HEK293 (cell line): ENCODE measurements at regions not wholly inside any gene's neighbourhood (a gene's known extent, or its start where the extent isn't known, plus 50 kb on each side); places are given as distances from the start of the nearest gene placed in this dataset.

Experiments
- CTCF ChIA-PET: fragments of 350-600 bp; formaldehyde crosslinking; extraction: SDS; loops from one replicate; lab custom pipeline; 2021; ENCODE audit warnings: antibody characterized with exemption; lab: Yijun Ruan, JAX
- POLR2A ChIA-PET: fragments of 300-600 bp; formaldehyde crosslinking; extraction: SDS; loops from one replicate; lab custom pipeline; 2020; ENCODE audit warnings: antibody characterized with exemption, inconsistent platforms; lab: Yijun Ruan, JAX
- H3K27ac ChIP-seq: fragments of 200-500 bp; sonication (Bioruptor generic); 2 replicates; pipeline ENCODE4 v1.5.1; 2014; ENCODE audit warnings: low read depth, low read length, control low read depth, inconsistent platforms; ENCODE audit errors: extremely low read depth
- H3K36me3 ChIP-seq, 2 experiments: fragments of 200-500 bp in 1 of 2; sonication (Bioruptor generic) in 1 of 2; 1 replicate in 1 of 2; 2 replicates in 1 of 2; pipeline ENCODE4 v1.5.1; 2014 to 2017; ENCODE audit warnings: inconsistent platforms in 2 of 2, low read length in 2 of 2; ENCODE audit not compliant: control insufficient read depth in 2 of 2, insufficient read depth in 1 of 2
- H3K4me1 ChIP-seq: fragments of 200-500 bp; sonication (Bioruptor generic); 2 replicates; pipeline ENCODE4 v1.5.1; 2014; ENCODE audit warnings: mild to moderate bottlenecking, low read length, inconsistent platforms; ENCODE audit not compliant: control insufficient read depth, insufficient read depth
- H3K4me3 ChIP-seq: 2 replicates; pipeline ENCODE4 v1.5.1; 2011; ENCODE audit warnings: low read depth, mild to moderate bottlenecking, control low read depth, low read length, moderate library complexity
- H3K9me3 ChIP-seq: fragments of 200-500 bp; sonication (Bioruptor generic); 2 replicates; pipeline ENCODE4 v1.5.1; 2014; ENCODE audit warnings: low read depth, low read length, inconsistent platforms; ENCODE audit not compliant: control insufficient read depth, insufficient read depth
- BCL11B ChIP-seq: fragments of 450-650 bp; formaldehyde crosslinking; IDR thresholded peaks from 2 replicates; pipeline ENCODE4 v1.5.1; 2016; ENCODE audit warnings: low read depth, missing biosample characterization, missing genetic modification characterization
- GFI1B ChIP-seq: fragments of 450-650 bp; formaldehyde crosslinking; IDR thresholded peaks from 2 replicates; pipeline ENCODE4 v1.5.1; 2016; ENCODE audit warnings: missing biosample characterization, missing genetic modification characterization
- HOXC10 ChIP-seq: sonication (generic); formaldehyde crosslinking; IDR thresholded peaks from 2 replicates; pipeline ENCODE4 v1.8.1; 2023; ENCODE audit warnings: mild to moderate bottlenecking, missing genetic modification reagents
- PBX3 ChIP-seq: sonication (generic); formaldehyde crosslinking; IDR thresholded peaks from 2 replicates; pipeline ENCODE4 v1.8.1; 2022; ENCODE audit warnings: mild to moderate bottlenecking, moderate library complexity, missing genetic modification reagents
- PRDM1 ChIP-seq: fragments of 450-650 bp; formaldehyde crosslinking; IDR thresholded peaks from 2 replicates; pipeline ENCODE4; 2016; ENCODE audit warnings: missing biosample characterization, missing genetic modification characterization
- REST ChIP-seq: fragments of 450-650 bp; formaldehyde crosslinking; IDR thresholded peaks from 2 replicates; pipeline ENCODE4 v1.5.1; 2016; ENCODE audit warnings: missing biosample characterization, missing genetic modification characterization
- YY1 ChIP-seq: fragments of 450-650 bp; formaldehyde crosslinking; IDR thresholded peaks from 2 replicates; pipeline ENCODE4 v1.5.1; 2018; ENCODE audit warnings: missing biosample characterization, missing genetic modification characterization
- ZBTB7A ChIP-seq: fragments of 450-650 bp; formaldehyde crosslinking; IDR thresholded peaks from 2 replicates; pipeline ENCODE4 v1.5.1; 2016; ENCODE audit warnings: low read depth, missing biosample characterization, missing genetic modification characterization
- ZBTB8A ChIP-seq: fragments of 450-650 bp; formaldehyde crosslinking; IDR thresholded peaks from 2 replicates; pipeline ENCODE4 v1.5.1; 2016; ENCODE audit warnings: missing biosample characterization, missing genetic modification characterization
- ZFP41 ChIP-seq: fragments of 450-650 bp; formaldehyde crosslinking; IDR thresholded peaks from 2 replicates; pipeline ENCODE4 v1.5.1; 2016; ENCODE audit warnings: missing biosample characterization, missing genetic modification characterization, borderline replicate concordance
- ZNF121 ChIP-seq: fragments of 450-650 bp; formaldehyde crosslinking; IDR thresholded peaks from 2 replicates; pipeline ENCODE4 v1.5.1; 2016; ENCODE audit warnings: missing biosample characterization, missing genetic modification characterization
- ZNF157 ChIP-seq: fragments of 450-650 bp; formaldehyde crosslinking; IDR thresholded peaks from 2 replicates; pipeline ENCODE4 v1.5.1; 2016; ENCODE audit warnings: missing biosample characterization, missing genetic modification characterization
- ZNF175 ChIP-seq: fragments of 450-650 bp; formaldehyde crosslinking; IDR thresholded peaks from 2 replicates; pipeline ENCODE4 v1.5.1; 2016; ENCODE audit warnings: missing biosample characterization, missing genetic modification characterization
- ZNF184 ChIP-seq: fragments of 450-650 bp; IDR thresholded peaks from 2 replicates; pipeline ENCODE4 v1.5.1; 2018; ENCODE audit warnings: missing biosample characterization, mild to moderate bottlenecking, missing genetic modification characterization
- ZNF19 ChIP-seq: fragments of 450-650 bp; formaldehyde crosslinking; IDR thresholded peaks from 2 replicates; pipeline ENCODE4; 2016; ENCODE audit warnings: missing biosample characterization, missing genetic modification characterization, low read depth
- ZNF202 ChIP-seq: fragments of 450-650 bp; formaldehyde crosslinking; IDR thresholded peaks from 2 replicates; pipeline ENCODE4 v1.5.1; 2016; ENCODE audit warnings: missing biosample characterization, missing genetic modification characterization, borderline replicate concordance
- ZNF23 ChIP-seq: fragments of 450-650 bp; formaldehyde crosslinking; IDR thresholded peaks from 2 replicates; pipeline ENCODE4 v1.5.1; 2016; ENCODE audit warnings: missing biosample characterization, missing genetic modification characterization, borderline replicate concordance
- ZNF239 ChIP-seq: fragments of 450-650 bp; formaldehyde crosslinking; IDR thresholded peaks from 2 replicates; pipeline ENCODE4 v1.5.1; 2016; ENCODE audit warnings: missing biosample characterization, missing genetic modification characterization
- ZNF311 ChIP-seq: fragments of 450-650 bp; formaldehyde crosslinking; IDR thresholded peaks from 2 replicates; pipeline ENCODE4 v1.5.1; 2017; ENCODE audit warnings: missing biosample characterization, missing genetic modification characterization, borderline replicate concordance
- ZNF37A ChIP-seq: fragments of 450-650 bp; IDR thresholded peaks from 2 replicates; pipeline ENCODE4 v1.5.1; 2018; ENCODE audit warnings: missing biosample characterization, missing genetic modification characterization
- ZNF404 ChIP-seq: fragments of 450-650 bp; formaldehyde crosslinking; IDR thresholded peaks from 2 replicates; pipeline ENCODE4 v1.5.1; 2017; ENCODE audit warnings: missing biosample characterization, missing genetic modification characterization
- ZNF501 ChIP-seq: fragments of 450-650 bp; formaldehyde crosslinking; IDR thresholded peaks from 2 replicates; pipeline ENCODE4 v1.5.1; 2016; ENCODE audit warnings: missing biosample characterization, missing genetic modification characterization
- ZNF610 ChIP-seq: fragments of 450-650 bp; formaldehyde crosslinking; IDR thresholded peaks from 2 replicates; pipeline ENCODE4 v1.5.1; 2016; ENCODE audit warnings: missing biosample characterization, missing genetic modification characterization, borderline replicate concordance
- ZNF830 ChIP-seq: fragments of 450-650 bp; IDR thresholded peaks from 2 replicates; pipeline ENCODE4 v1.5.0; 2018; ENCODE audit warnings: missing biosample characterization, missing genetic modification characterization, low read depth, mild to moderate bottlenecking, moderate library complexity
- ZSCAN16 ChIP-seq: fragments of 450-650 bp; formaldehyde crosslinking; IDR thresholded peaks from 2 replicates; pipeline ENCODE4 v1.5.1; 2016; ENCODE audit warnings: missing biosample characterization, missing genetic modification characterization

GRCh38 chr12:19726122-19726521, 286.8 kb downstream of the AEBP2 start:
- Histone ChIP-seq H3K9me3 (no peaks in the 10 kb centered on the region), H3K4me3 (no peak overlapping the region), H3K27ac (no peak overlapping the region), H3K36me3 (no peaks in the 10 kb centered on the region), H3K4me1 (no peaks in the 10 kb centered on the region)
- TF ChIP-seq ZNF239: no peak
- no peak for TF ChIP-seq ZNF404
- no peak for TF ChIP-seq ZNF37A
- TF ChIP-seq ZNF311 (tag by site-specific recombination): no peak
- no peak for TF ChIP-seq ZNF23 (tag by site-specific recombination)
- no peak for TF ChIP-seq ZFP41
- no peak for TF ChIP-seq ZNF184
- TF ChIP-seq ZNF157 (tag by site-specific recombination): no peak
- no peak for TF ChIP-seq ZNF175 (tag by site-specific recombination)
- POLR2A ChIA-PET: no interaction called here
- CTCF ChIA-PET: interaction anchor here (1.6 kb wide), 1 partner anchor 13 kb away, joined by 7 read pairs; no protein-coding TSS in a partner anchor

- POLR2A ChIA-PET: no interaction called here
- H3K27ac ChIP-seq: no peak overlapping the region
- no peaks in the 10 kb centered on the region for H3K36me3 ChIP-seq
- TF ChIP-seq ZBTB8A (tag by site-specific recombination) (no peak), ZNF830 (tag by site-specific recombination) (no peak), ZNF311 (tag by site-specific recombination) (no peak), ZNF610 (no peak), REST (tag by site-specific recombination) (no peak), ZNF23 (tag by site-specific recombination) (no peak), YY1 (no peak), ZNF501 (tag by site-specific recombination) (no peak), ZNF404 (no peak), ZBTB7A (tag by site-specific recombination) (no peak), HOXC10 (CRISPR knock-in tag) (no peak), BCL11B (tag by site-specific recombination) (no peak), ZNF19 (tag by site-specific recombination) (no peak), PBX3 (CRISPR knock-in tag) (no peak)
- H3K4me3 ChIP-seq: no peak overlapping the region
- no peaks in the 10 kb centered on the region for H3K4me1 ChIP-seq
- CTCF ChIA-PET: interaction anchor here (1.6 kb wide), 1 partner anchor 13 kb away, joined by 7 read pairs; no protein-coding TSS in a partner anchor
- H3K9me3 ChIP-seq: no peaks in the 10 kb centered on the region
These were observed 287.3 kb downstream of the AEBP2 start for GRCh38 chr12:19726592-19726991.

GRCh38 chr12:19737019-19737418, 297.7 kb downstream of the AEBP2 start:
- H3K4me3 ChIP-seq: no peak overlapping the region
- no peaks in the 10 kb centered on the region; the same call in 1 of the 2 replicates for H3K9me3 ChIP-seq
- POLR2A ChIA-PET: no interaction called here
- H3K27ac ChIP-seq: no peak overlapping the region
- TF ChIP-seq PBX3 (CRISPR knock-in tag) (no peak), ZNF121 (no peak), GFI1B (tag by site-specific recombination) (no peak), PRDM1 (tag by site-specific recombination) (no peak), ZNF202 (tag by site-specific recombination) (no peak), ZNF19 (tag by site-specific recombination) (no peak), ZSCAN16 (no peak)
- CTCF ChIA-PET: no interaction called here
- no peaks in the 10 kb centered on the region for H3K4me1 ChIP-seq
- no peaks in the 10 kb centered on the region for H3K36me3 ChIP-seq
